Left renal pelvis (tissue), 4 donors: ENCODE measurements at regions not wholly inside any gene's neighbourhood (a gene's known extent, or its start where the extent isn't known, plus 50 kb on each side); places are given as distances from the start of the nearest gene placed in this dataset.
"Not testable (repeated sequence)": the region's sequence is repeated elsewhere in the genome, so short reads cannot be mapped to it uniquely, and the experiment has no call there.

Source experiments
- DNase-seq, 4 donors: peaks; one replicate each; pipeline ENCODE4 v3.0.0-alpha.2; 2013; ENCODE audit warnings: low read depth in 4 of 4, low spot score in 3 of 4

- not testable (repeated sequence) for DNase-seq
Measured at GRCh38 chr15:53923741-53924140, 54.5 kb upstream of the UNC13C start.

DNA sequence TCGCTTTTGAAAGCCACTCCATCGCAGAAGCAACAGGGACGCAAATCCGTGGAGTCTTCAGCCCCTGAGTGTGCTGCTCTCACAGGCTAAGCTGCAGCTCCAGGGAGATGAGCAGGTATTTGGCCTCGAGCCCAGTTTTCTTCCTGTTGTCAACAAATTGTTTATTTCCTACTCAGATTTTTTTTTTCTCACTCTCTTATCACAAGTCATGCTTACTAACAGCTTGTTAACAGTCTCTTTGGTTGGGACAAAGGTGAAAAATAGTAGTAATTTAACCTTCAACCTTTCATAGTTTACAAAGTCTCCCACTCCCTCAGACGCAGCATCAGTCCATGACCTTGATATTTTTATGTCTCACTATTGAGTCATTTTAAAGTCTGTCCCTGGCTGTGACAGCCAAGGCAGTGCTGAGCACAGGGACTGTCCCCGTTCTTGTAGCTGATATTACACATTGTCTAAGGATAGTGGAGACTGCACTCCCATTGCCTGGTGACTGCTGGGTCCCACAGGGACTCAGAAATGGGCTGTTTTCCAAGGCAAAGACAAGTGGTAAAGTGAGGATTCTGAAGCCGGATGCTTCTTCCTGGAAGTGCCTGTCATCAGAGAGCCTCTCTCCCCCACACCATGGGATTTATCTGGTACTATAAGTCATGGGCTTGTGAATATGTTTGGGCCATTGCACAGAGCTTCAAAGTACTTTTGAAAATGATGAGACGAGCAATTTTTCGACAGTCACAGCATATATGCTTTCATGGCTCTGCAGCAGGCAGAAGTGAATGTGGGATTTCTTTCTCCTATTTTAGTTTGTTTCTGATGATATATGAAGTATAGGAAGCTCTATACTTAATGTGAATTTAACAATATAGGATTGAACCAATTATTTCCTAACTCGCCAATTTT lies 59.8 kb upstream of the UNC13C start:
- DNase-seq = no peak

DNA sequence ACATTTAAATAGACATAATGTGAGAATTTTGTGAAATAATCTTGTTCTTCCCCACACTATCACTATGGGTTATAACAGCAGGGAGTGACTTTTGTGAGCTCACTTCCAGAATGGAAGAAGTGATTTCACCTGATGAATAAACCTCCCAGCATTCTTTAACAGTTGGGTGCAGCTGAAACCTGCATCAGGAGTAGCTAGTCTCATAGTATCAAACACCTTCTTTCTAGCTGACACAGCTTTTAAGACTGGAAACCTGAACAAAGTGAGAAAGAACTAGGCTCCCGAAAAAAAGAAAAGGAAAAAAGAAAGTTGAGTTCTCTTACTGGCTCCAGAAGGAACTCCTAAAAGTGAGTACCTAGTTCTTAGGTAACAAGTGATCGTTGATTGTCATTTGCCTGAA lies 61.1 kb upstream of the UNC13C start:
- DNase-seq = no peak

DNA sequence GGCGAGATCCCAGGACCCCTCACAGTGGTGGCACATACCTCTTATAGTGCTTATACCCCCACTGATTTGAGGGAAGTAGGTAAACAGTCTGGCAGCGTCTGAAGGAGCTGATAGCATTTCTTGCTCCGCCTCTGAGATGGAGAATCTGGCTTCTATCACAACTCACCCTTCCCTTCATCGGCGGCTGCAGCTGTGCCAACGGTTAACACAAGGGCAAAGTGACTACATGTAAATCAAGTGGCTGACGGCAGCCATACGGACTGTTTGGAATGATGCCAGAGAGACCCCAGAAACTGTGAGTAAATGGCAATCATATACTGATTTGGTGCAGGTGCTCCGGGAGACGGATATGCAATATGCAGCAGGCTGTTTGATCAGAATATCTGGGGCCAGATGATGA lies 66.8 kb upstream of the UNC13C start:
- no peak for DNase-seq

- DNase-seq = no peak
Measured at GRCh38 chr15:53910852-53911251, 67.4 kb upstream of the UNC13C start.

- no peak for DNase-seq
Measured at GRCh38 chr15:53910236-53910849, 67.9 kb upstream of the UNC13C start.

- no peak for DNase-seq
Measured at GRCh38 chr15:53903129-53903528, 75.1 kb upstream of the UNC13C start.

DNA sequence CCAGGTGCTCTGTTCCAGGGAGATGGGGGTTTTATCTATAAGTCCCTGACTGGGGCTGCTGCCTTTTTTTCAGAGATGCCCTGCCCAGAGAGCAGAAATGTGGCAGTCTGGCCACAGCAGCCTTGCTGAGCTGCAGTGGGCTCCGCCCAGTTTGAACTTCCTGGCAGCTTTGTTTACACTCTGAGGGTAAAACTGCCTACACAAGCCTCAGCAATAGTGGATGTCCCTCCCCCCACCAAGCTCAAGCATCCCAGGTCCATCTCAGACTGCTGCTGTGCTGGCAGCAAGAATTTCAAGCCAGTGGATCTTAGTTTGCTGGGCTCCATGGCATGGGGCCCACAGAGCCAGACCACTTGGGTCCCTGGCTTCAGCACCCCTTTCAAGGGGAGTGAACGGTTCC lies 84.8 kb upstream of the UNC13C start:
- DNase-seq = not testable (repeated sequence)

GRCh38 chr15:53891862-53892261 lies 86.4 kb upstream of the UNC13C start:
- not testable (repeated sequence) for DNase-seq

DNA sequence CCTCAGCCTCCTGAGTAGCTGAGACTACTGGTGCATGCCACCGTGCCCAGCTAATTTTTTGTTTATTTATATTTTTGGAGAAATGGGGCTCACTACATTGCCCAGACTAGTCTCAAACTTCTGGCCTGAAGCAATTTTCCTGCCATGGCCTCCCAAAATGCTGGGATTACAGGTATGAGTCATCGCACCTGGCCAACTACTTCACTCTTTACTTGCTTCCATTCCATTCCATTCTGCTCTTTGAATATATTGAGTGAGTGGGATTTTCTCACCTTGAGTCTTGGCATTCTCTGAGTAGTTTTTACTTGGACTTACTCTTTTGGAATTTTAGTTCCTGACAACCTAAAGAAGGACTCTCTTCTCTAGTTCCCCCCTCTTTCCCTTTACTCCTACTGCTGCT lies 93.8 kb upstream of the UNC13C start:
- no peak for DNase-seq

- no peak for DNase-seq
Measured at GRCh38 chr15:53882311-53882710, 95.9 kb upstream of the UNC13C start.

DNA sequence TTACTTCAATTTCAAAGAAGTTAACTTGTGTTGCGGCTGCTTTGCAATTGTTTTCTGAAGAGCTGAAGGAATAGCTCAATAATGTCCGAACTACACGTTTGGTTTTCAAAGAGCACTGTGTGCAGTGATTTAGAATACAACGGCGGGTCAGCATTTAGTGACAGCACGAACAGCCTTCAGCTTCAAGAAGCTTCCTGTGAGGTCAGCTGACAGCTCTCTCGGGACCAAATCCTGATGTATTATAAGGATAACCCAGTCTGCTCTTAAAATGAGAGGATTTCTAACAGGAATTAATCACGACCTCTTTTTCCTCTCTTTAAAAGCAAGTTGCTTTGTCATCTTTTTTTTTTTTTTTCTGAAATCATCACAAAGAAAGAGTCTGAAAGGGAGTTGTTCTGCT lies 97.9 kb upstream of the UNC13C start:
- no peak for DNase-seq

DNA sequence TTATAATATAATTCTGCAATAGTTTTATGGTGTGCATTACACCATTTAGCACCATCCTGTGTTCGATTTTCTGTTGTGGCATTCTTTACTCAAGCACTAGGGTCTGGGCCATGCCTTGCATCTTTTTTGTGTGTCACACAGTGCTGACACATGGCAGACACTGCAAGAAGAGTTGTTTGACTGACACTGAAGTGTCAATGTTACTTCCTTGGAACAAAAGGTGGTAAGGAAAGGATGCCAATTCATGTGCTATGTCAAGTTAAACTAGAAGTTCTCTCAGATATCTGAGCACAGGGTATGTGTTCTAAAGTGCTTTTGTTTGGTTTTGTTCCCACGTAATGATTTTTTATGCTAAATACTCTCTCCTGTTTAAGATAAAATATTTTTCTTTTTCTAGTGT lies 102.5 kb upstream of the UNC13C start:
- no peak for DNase-seq

- no peak for DNase-seq
Measured at GRCh38 chr15:53875139-53875538, 103.1 kb upstream of the UNC13C start.

- no peak for DNase-seq
Measured at GRCh38 chr15:53872410-53872809, 105.8 kb upstream of the UNC13C start.

- no peak for DNase-seq
Measured at GRCh38 chr15:53869806-53870073, 108.5 kb upstream of the UNC13C start.

- DNase-seq = no peak
Measured at GRCh38 chr15:53869044-53869805, 109.0 kb upstream of the UNC13C start.

DNA sequence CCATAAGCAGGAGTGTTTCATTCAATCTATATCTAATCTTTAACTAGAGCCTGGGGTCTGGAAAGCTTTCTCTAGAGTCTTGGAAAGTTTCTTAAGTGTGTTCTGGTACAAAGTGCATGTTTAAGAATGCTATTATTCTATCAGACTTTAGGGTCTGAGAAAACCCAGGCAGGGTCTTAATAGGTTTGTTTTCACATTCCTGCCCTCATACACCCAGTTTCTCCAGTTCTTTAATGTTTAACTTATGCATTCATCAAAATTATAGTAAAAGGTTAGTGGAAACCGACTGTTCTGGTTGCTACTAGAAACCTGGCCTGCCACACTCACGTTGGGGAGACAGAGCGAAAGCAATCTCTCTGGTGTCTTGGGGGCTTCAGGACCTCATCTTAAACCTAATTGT lies 102.9 kb upstream of the WDR72 start:
- peak; percentile 29 to 56 (median 42) for DNase-seq

- DNase-seq = no peak
Measured at GRCh38 chr15:53861792-53862191, 102.3 kb upstream of the WDR72 start.

DNA sequence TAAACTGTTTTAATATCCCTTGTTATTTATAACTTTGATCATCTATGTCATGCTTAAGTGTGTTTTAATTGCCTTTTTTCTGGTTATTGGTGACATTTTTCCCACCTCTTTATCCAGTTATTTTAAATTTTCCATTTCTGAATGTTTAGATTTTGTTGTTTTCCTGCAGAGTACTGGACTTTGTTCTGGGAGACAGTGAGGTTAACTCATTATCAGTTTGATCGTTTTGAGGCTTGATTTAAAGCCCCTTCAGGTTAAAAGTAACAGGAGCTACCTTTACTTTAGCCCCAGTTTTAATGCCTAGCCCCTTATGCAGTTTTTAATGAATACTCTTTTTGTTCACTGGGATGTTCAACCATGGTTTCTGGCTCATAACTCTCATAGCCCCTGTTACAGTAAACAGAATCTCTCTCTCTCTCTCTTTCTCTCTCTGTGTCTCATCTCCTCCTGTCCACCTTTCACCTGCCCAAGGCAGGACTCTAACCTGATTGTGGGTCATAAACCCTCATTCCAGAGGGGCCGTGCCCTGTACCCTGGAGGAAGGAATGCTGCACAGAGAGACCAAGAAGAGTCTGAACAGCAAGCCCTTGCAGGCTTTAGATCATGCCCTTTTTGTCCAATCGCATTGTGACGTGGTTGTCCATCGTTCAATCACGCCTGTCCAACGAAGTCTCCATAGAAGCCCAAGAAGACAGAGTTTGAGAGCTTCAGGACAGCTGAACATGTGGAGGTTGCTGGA lies 91.8 kb upstream of the WDR72 start:
- no peak for DNase-seq

DNA sequence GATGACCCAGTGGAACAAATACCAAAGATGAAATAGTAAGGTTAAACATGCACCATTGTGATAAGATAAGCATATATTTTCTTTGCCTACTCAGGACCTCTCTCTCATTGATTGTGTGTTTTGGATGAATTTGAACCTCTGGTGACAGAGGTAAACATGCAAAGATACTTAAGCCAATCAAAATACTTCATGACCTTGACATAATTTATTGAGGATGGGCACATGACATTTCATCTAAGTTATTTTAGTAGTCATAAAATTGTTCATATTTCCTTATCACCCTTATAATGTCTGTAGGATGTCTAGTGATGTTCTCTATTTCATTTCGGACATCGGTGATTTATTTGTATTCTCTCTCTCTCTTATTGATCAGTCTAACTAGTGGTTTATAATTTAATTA lies 88.3 kb upstream of the WDR72 start:
- no peak for DNase-seq
